SK-N-SH (cell line): ENCODE measurements at regions not wholly inside any gene's neighbourhood (a gene's known extent, or its start where the extent isn't known, plus 50 kb on each side); places are given as distances from the start of the nearest gene placed in this dataset.
A peak's percentile ranks its signal among the peaks of the same experiment; 100 is the strongest.

Source experiments
- CTCF ChIA-PET: fragments of 300-600, 350-600 bp; formaldehyde crosslinking; extraction: SDS; loops from one replicate; lab custom pipeline; 2021; lab: Yijun Ruan, JAX
- POLR2A ChIA-PET: fragments of 350-600 bp; sonication (Branson Sonifier 250); formaldehyde crosslinking; extraction: SDS; loops from one replicate; lab custom pipeline; 2020; ENCODE audit warnings: antibody characterized with exemption, inconsistent platforms; lab: Yijun Ruan, JAX
- DNase-seq: peaks from one replicate; pipeline ENCODE4 v3.0.0; 2012
- H2AFZ ChIP-seq: fragments of 200-600 bp; sonication (generic); 2 replicates; pipeline ENCODE4 v1.8.1; 2016; ENCODE audit warnings: antibody characterized with exemption, mild to moderate bottlenecking, low read depth
- H3F3A ChIP-seq: fragments of 200-600 bp; sonication (generic); replicated peaks from 2 replicates; pipeline ENCODE3; 2016; ENCODE audit warnings: antibody characterized with exemption, mild to moderate bottlenecking; ENCODE audit not compliant: insufficient read depth
- H3K27ac ChIP-seq, 2 experiments: fragments of 200-500 bp in 1 of 2; fragments of 200-600 bp in 1 of 2; sonication (Bioruptor generic) in 1 of 2; sonication (generic), shearing (Covaris generic) in 1 of 2; 2 replicates each; pipeline versions ENCODE4 v1.5.1 to v1.6.1; 2014 to 2016; ENCODE audit warnings: low read depth in 2 of 2, inconsistent platforms in 1 of 2, low read length in 1 of 2, mild to moderate bottlenecking in 1 of 2, mixed read lengths in 1 of 2
- H3K27me3 ChIP-seq: fragments of 200-600 bp; sonication (generic), shearing (Covaris generic); 2 replicates; pipeline ENCODE4 v1.6.1; 2016; ENCODE audit warnings: mixed run types; ENCODE audit not compliant: insufficient read depth
- H3K36me3 ChIP-seq, 2 experiments: fragments of 200-500 bp in 1 of 2; fragments of 200-600 bp in 1 of 2; sonication (Bioruptor generic) in 1 of 2; sonication (generic) in 1 of 2; replicated peaks in 1 of 2; 2 replicates each; pipeline versions ENCODE3 to v1.5.1; 2014 to 2016; ENCODE audit warnings: low read length in 1 of 2, mild to moderate bottlenecking in 1 of 2; ENCODE audit not compliant: insufficient read depth in 2 of 2, control insufficient read depth in 1 of 2
- H3K4me1 ChIP-seq, 2 experiments: fragments of 200-500 bp in 1 of 2; fragments of 200-600 bp in 1 of 2; sonication (Bioruptor generic) in 1 of 2; sonication (generic), shearing (Covaris generic) in 1 of 2; 2 replicates each; pipeline versions ENCODE4 v1.5.1 to v1.6.1; 2014 to 2016; ENCODE audit warnings: low read depth in 1 of 2, low read length in 1 of 2, mixed run types in 1 of 2; ENCODE audit not compliant: insufficient read depth in 2 of 2, control insufficient read depth in 1 of 2
- H3K4me2 ChIP-seq: fragments of 200-600 bp; sonication (generic), shearing (Covaris generic); 2 replicates; pipeline ENCODE4 v1.6.1; 2017; ENCODE audit warnings: mixed run types
- H3K4me3 ChIP-seq, 2 experiments: fragments of 200-500 bp in 1 of 2; fragments of 200-600 bp in 1 of 2; sonication (Bioruptor generic) in 1 of 2; sonication (generic), shearing (Covaris generic) in 1 of 2; 2 replicates each; pipeline versions ENCODE4 v1.5.1 to v1.8.1; 2014 to 2016; ENCODE audit warnings: low read depth in 2 of 2, inconsistent platforms in 1 of 2, low read length in 1 of 2, mild to moderate bottlenecking in 1 of 2, mixed read lengths in 1 of 2, moderate library complexity in 1 of 2
- H3K79me2 ChIP-seq: fragments of 200-600 bp; sonication (generic); 2 replicates; pipeline ENCODE4 v1.8.1; 2017; ENCODE audit warnings: mild to moderate bottlenecking; ENCODE audit not compliant: insufficient read depth
- H3K9ac ChIP-seq: fragments of 200-600 bp; sonication (generic); 2 replicates; pipeline ENCODE4 v1.6.1; 2017; ENCODE audit warnings: mixed run types
- H3K9me2 ChIP-seq: fragments of 200-600 bp; sonication (generic); 2 replicates; pipeline ENCODE4 v1.6.1; 2017; ENCODE audit warnings: mixed run types
- H3K9me3 ChIP-seq: fragments of 200-600 bp; sonication (generic); 2 replicates; pipeline ENCODE4 v1.6.1; 2017; ENCODE audit warnings: mixed run types, mild to moderate bottlenecking, moderate library complexity
- H4K20me1 ChIP-seq: fragments of 200-600 bp; sonication (generic); 2 replicates; pipeline ENCODE4 v1.6.1; 2017; ENCODE audit warnings: mild to moderate bottlenecking, mixed run types; ENCODE audit not compliant: insufficient read depth
- ELF1 ChIP-seq: IDR thresholded peaks from 2 replicates; pipeline ENCODE4 v1.4.0; 2012
- EP300 ChIP-seq, 2 experiments: IDR thresholded peaks; 2 replicates each; pipeline versions ENCODE4 v1.4.0 to v1.6.1; 2012; ENCODE audit warnings: borderline replicate concordance in 1 of 2, low read depth in 1 of 2, low read length in 1 of 2
- FOSL2 ChIP-seq: IDR thresholded peaks from 2 replicates; pipeline ENCODE4 v1.4.0; 2012; ENCODE audit warnings: low read depth, mild to moderate bottlenecking, moderate library complexity, borderline replicate concordance
- GABPA ChIP-seq: IDR thresholded peaks from 2 replicates; pipeline ENCODE4 v1.4.0; 2012; ENCODE audit warnings: low read depth, mild to moderate bottlenecking
- GATA2 ChIP-seq: sonication (generic); formaldehyde crosslinking; IDR thresholded peaks from 2 replicates; pipeline ENCODE4 v1.5.0; 2020; ENCODE audit warnings: mild to moderate bottlenecking, missing genetic modification reagents
- MEF2A ChIP-seq: IDR thresholded peaks from 2 replicates; pipeline ENCODE4 v1.4.0; 2012; ENCODE audit warnings: low read depth, borderline replicate concordance
- MXI1 ChIP-seq: IDR thresholded peaks from 2 replicates; pipeline ENCODE4 v1.6.1; 2012; ENCODE audit warnings: mild to moderate bottlenecking, low read depth, low read length, improper control_type of control experiment
- NRF1 ChIP-seq: IDR thresholded peaks from 2 replicates; pipeline ENCODE4 v1.6.1; 2012; ENCODE audit warnings: low read depth, mild to moderate bottlenecking, low read length
- RCOR1 ChIP-seq: fragments of 150-350 bp; IDR thresholded peaks from 2 replicates; pipeline ENCODE4 v1.6.1; 2017; ENCODE audit warnings: antibody characterized with exemption, low read length
- TAF1 ChIP-seq: IDR thresholded peaks from 2 replicates; pipeline ENCODE4 v1.6.1; 2012; ENCODE audit warnings: low read depth, mild to moderate bottlenecking, low read length, moderate library complexity, borderline replicate concordance
- TCF12 ChIP-seq: IDR thresholded peaks from 2 replicates; pipeline ENCODE4 v1.4.0; 2012
- WGBS: methylation state at CpG from one replicate; pipeline ENCODE4 v1.1.6; 2017; ENCODE audit warnings: low lambda C conversion rate; 5-methylcytosine and 5-hydroxymethylcytosine counted together
- TF ChIP-seq, protein P1 (sequence below): fragments of 200-600 bp; sonication (generic); IDR thresholded peaks from 2 replicates; pipeline ENCODE4 v1.6.1; 2017; ENCODE audit warnings: antibody characterized with exemption, mild to moderate bottlenecking, moderate library complexity
- TF ChIP-seq, protein P2 (sequence below): IDR thresholded peaks from 2 replicates; pipeline ENCODE4 v1.4.0; 2012; ENCODE audit warnings: low read depth, borderline replicate concordance

DNA sequence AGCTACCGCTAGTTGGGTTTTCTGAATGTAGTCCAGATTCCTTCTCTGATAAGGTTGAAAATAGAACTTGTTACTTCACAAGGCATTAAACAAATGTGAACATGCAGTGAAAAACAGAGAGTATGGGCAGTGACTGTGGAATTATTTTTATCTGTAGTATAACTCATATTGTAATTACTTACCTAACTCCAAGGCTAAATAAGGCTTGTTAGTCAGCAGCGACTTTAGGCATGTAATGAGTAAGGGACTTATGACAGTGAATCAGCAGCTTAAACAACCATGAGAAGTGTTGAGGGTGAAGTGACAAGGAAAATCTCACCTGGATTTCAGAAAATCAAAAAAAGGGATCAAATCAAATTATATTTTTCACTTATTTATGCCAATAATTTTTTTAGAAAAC, 1719.5 kb upstream of the MIR17HG start:
- H3K27ac ChIP-seq = no peak overlapping the region
- DNase-seq = no peak
- TF ChIP-seq, protein P1, sequence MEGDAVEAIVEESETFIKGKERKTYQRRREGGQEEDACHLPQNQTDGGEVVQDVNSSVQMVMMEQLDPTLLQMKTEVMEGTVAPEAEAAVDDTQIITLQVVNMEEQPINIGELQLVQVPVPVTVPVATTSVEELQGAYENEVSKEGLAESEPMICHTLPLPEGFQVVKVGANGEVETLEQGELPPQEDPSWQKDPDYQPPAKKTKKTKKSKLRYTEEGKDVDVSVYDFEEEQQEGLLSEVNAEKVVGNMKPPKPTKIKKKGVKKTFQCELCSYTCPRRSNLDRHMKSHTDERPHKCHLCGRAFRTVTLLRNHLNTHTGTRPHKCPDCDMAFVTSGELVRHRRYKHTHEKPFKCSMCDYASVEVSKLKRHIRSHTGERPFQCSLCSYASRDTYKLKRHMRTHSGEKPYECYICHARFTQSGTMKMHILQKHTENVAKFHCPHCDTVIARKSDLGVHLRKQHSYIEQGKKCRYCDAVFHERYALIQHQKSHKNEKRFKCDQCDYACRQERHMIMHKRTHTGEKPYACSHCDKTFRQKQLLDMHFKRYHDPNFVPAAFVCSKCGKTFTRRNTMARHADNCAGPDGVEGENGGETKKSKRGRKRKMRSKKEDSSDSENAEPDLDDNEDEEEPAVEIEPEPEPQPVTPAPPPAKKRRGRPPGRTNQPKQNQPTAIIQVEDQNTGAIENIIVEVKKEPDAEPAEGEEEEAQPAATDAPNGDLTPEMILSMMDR = no peak
- no peak for TF ChIP-seq MXI1
- no peak for TF ChIP-seq MEF2A
- no peak for TF ChIP-seq RCOR1
- no peak for TF ChIP-seq NRF1
- TF ChIP-seq, protein P2, sequence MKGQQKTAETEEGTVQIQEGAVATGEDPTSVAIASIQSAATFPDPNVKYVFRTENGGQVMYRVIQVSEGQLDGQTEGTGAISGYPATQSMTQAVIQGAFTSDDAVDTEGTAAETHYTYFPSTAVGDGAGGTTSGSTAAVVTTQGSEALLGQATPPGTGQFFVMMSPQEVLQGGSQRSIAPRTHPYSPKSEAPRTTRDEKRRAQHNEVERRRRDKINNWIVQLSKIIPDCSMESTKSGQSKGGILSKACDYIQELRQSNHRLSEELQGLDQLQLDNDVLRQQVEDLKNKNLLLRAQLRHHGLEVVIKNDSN = no peak
- no peaks in the 10 kb centered on the region; a peak in 1 of 4 replicates for H3K4me1 ChIP-seq
- WGBS = 69% methylated on average over 2 of the region's 2 CpGs
- no peaks in the 10 kb centered on the region for H3K27me3 ChIP-seq
- H3K36me3 ChIP-seq = no peaks in the 10 kb centered on the region
- no peaks in the 10 kb centered on the region for H4K20me1 ChIP-seq
- CTCF ChIA-PET = no interaction called here
- no peaks in the 10 kb centered on the region for H3F3A ChIP-seq
- no peak overlapping the region for H3K4me3 ChIP-seq
- H3K9me2 ChIP-seq = no peaks in the 10 kb centered on the region
- H3K4me2 ChIP-seq = no peak overlapping the region
- no peaks in the 10 kb centered on the region for H3K79me2 ChIP-seq
- H2AFZ ChIP-seq = no peak overlapping the region
- POLR2A ChIA-PET = no interaction called here
- no peak overlapping the region for H3K9ac ChIP-seq
- no peaks in the 10 kb centered on the region for H3K9me3 ChIP-seq

DNA sequence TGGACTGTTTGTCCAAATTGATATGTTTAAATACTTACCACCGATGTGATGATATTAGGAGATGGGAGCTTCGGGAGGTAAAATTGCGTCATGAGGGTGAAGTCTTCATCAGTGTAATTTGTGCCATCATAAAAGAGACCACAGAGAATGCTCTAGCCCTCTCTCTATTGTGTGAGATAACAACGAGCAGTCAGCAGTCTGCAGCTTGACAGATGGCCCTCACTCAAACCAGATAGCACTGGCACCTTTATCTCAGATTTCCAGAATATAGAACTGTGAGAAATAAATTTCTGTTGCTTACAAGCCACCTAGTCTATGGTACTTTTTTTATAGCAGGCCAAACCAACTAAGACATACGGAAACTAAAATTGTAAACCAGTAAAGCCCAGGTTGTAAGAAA, 1718.9 kb upstream of the MIR17HG start:
- ChIA-PET POLR2A (no interaction called here), CTCF (interaction anchor here (0.7 kb wide), 1 partner anchor 42 kb away, joined by 3 read pairs; no protein-coding TSS in a partner anchor)
- no peaks in the 10 kb centered on the region for H3K79me2 ChIP-seq
- H3F3A ChIP-seq = no peaks in the 10 kb centered on the region
- H3K9me2 ChIP-seq = no peaks in the 10 kb centered on the region
- H3K4me1 ChIP-seq = no peaks in the 10 kb centered on the region; a peak in 1 of 4 replicates
- no peak overlapping the region for H3K27ac ChIP-seq
- H3K36me3 ChIP-seq = no peaks in the 10 kb centered on the region
- H4K20me1 ChIP-seq = no peaks in the 10 kb centered on the region
- H3K9me3 ChIP-seq = no peaks in the 10 kb centered on the region
- no peak overlapping the region for H3K4me2 ChIP-seq
- H3K27me3 ChIP-seq = no peaks in the 10 kb centered on the region
- 55% methylated on average over 5 of the region's 5 CpGs for WGBS
- peak; percentile 55; the same call in 1 of the 2 replicates for TF ChIP-seq GATA2
- TF ChIP-seq MXI1 = no peak
- TF ChIP-seq EP300 (IDR thresholded peaks at IDR 0.05; ENCODE audit: borderline replicate concordance in 1 of 2, low read depth in 1 of 2, low read length in 1 of 2) = 0 out of 4 replicates have a peak, but pooled peaks of 1 of the 2 experiments have one; percentile 12
- no peak overlapping the region for H3K4me3 ChIP-seq
- peak; percentile 12 for DNase-seq
- H3K9ac ChIP-seq = no peak overlapping the region
- no peak overlapping the region for H2AFZ ChIP-seq

DNA sequence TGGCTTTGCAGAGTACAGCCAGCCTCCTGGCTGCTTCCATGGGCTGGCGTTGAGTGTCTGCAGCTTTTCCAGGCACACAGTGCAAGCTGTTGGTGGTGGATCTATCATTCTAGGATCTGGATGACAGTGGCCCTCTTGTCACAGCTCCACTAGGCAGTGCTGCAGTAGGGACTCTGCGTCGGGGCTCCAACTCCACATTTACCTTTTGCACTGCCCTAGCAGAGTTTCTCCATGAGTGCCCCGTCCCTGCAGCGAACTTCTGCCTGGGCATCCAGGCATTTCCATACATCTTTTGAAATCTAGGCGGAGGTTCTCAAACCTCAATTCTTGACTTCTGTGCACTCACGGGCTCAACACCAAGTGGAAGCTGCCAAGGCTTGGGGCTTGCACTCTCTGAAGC, 1697.3 kb upstream of the MIR17HG start:
- no peaks in the 10 kb centered on the region for H4K20me1 ChIP-seq
- no peaks in the 10 kb centered on the region for H3K27me3 ChIP-seq
- H3K9me3 ChIP-seq = no peaks in the 10 kb centered on the region
- H3K4me1 ChIP-seq = no peaks in the 10 kb centered on the region
- no peaks in the 10 kb centered on the region for H3K9me2 ChIP-seq
- ChIA-PET POLR2A (no interaction called here), CTCF (no interaction called here)
- H2AFZ ChIP-seq = no peak overlapping the region
- 38% methylated on average over 7 of the region's 7 CpGs for WGBS
- H3K4me2 ChIP-seq = no peak overlapping the region
- H3K27ac ChIP-seq = no peak overlapping the region
- H3K79me2 ChIP-seq = no peaks in the 10 kb centered on the region
- no peak for DNase-seq
- H3F3A ChIP-seq = no peaks in the 10 kb centered on the region
- no peak overlapping the region for H3K4me3 ChIP-seq
- H3K9ac ChIP-seq = no peak overlapping the region
- H3K36me3 ChIP-seq = no peaks in the 10 kb centered on the region
- TF ChIP-seq FOSL2 (no peak), GABPA (no peak), ELF1 (no peak), EP300 (IDR thresholded peaks at IDR 0.05; ENCODE audit: borderline replicate concordance in 1 of 2, low read depth in 1 of 2, low read length in 1 of 2) (no peak), TCF12 (no peak), TAF1 (no peak)
- TF ChIP-seq, all 33 proteins: peak for 0
